Mesenchymal stem cell (in vitro differentiated cells and primary cell): ENCODE measurements at regions not wholly inside any gene's neighbourhood (a gene's known extent, or its start where the extent isn't known, plus 50 kb on each side); places are given as distances from the start of the nearest gene placed in this dataset.

Experiments
- DNase-seq: peaks from one replicate; pipeline ENCODE4 v3.0.0-alpha.2; 2013
- H2AFZ ChIP-seq: one replicate; pipeline ENCODE4 v1.6.1; 2013; ENCODE audit warnings: low read depth, mild to moderate bottlenecking, control low read depth, inconsistent platforms, low read length, moderate library complexity
- H2AK5ac ChIP-seq: 2 replicates; pipeline ENCODE4 v1.6.1; 2013; ENCODE audit warnings: low read length, moderate library complexity, mild to moderate bottlenecking, inconsistent platforms; ENCODE audit not compliant: severe bottlenecking
- H2BK120ac ChIP-seq: one replicate; pipeline ENCODE4 v1.6.1; 2013; ENCODE audit warnings: low read depth, mild to moderate bottlenecking, inconsistent platforms, low read length, moderate library complexity
- H2BK12ac ChIP-seq, 2 experiments: one replicate each; pipeline ENCODE4 v1.6.1; 2013; ENCODE audit warnings: inconsistent platforms in 2 of 2, low read length in 2 of 2, mild to moderate bottlenecking in 2 of 2, moderate library complexity in 2 of 2, control low read depth in 1 of 2
- H2BK15ac ChIP-seq: one replicate; pipeline ENCODE4 v1.6.1; 2013; ENCODE audit warnings: mild to moderate bottlenecking, low read depth, inconsistent platforms; ENCODE audit not compliant: poor library complexity, severe bottlenecking
- H2BK5ac ChIP-seq: 2 replicates; pipeline ENCODE4 v1.6.1; 2013; ENCODE audit warnings: low read depth, mild to moderate bottlenecking, low read length, control low read depth, inconsistent platforms; ENCODE audit not compliant: poor library complexity, severe bottlenecking
- H3K14ac ChIP-seq, 2 experiments: one replicate each; pipeline ENCODE4 v1.6.1; 2013; ENCODE audit warnings: inconsistent platforms in 2 of 2, low read length in 2 of 2, control low read depth in 1 of 2, mild to moderate bottlenecking in 1 of 2, moderate library complexity in 1 of 2
- H3K18ac ChIP-seq, 2 experiments: one replicate each; pipeline ENCODE4 v1.6.1; 2013; ENCODE audit warnings: inconsistent platforms in 2 of 2, low read length in 2 of 2, control low read depth in 1 of 2, low read depth in 1 of 2, mild to moderate bottlenecking in 1 of 2
- H3K23ac ChIP-seq, 2 experiments: one replicate each; pipeline ENCODE4 v1.6.1; 2013; ENCODE audit warnings: inconsistent platforms in 2 of 2, low read length in 2 of 2, mild to moderate bottlenecking in 2 of 2, moderate library complexity in 2 of 2, control low read depth in 1 of 2
- H3K27ac ChIP-seq: 2 replicates; pipeline ENCODE4 v1.5.1; 2013; ENCODE audit warnings: mild to moderate bottlenecking, moderate library complexity, low read length, control low read depth, inconsistent platforms; ENCODE audit not compliant: poor library complexity, severe bottlenecking
- H3K27me3 ChIP-seq, 2 experiments: 2 replicates each; pipeline versions ENCODE4 v1.6.1 to v1.7.0; 2013; ENCODE audit warnings: low read length in 2 of 2, mild to moderate bottlenecking in 2 of 2, moderate library complexity in 2 of 2, control low read depth in 1 of 2, inconsistent platforms in 1 of 2; ENCODE audit not compliant: control insufficient read depth in 1 of 2, insufficient read depth in 1 of 2
- H3K36me3 ChIP-seq, 2 experiments: 2 replicates each; pipeline versions ENCODE4 v1.6.1 to v1.7.0; 2013; ENCODE audit warnings: low read length in 2 of 2, control low read depth in 1 of 2, inconsistent platforms in 1 of 2, low read depth in 1 of 2, mild to moderate bottlenecking in 1 of 2; ENCODE audit not compliant: insufficient read depth in 2 of 2, control insufficient read depth in 1 of 2
- H3K4ac ChIP-seq, 2 experiments: one replicate each; pipeline ENCODE4 v1.6.1; 2013; ENCODE audit warnings: inconsistent platforms in 2 of 2, low read length in 2 of 2, mild to moderate bottlenecking in 2 of 2, moderate library complexity in 2 of 2, control low read depth in 1 of 2, low read depth in 1 of 2
- H3K4me1 ChIP-seq: 2 replicates; pipeline ENCODE4 v1.6.1; 2013; ENCODE audit warnings: low read depth, low read length, control low read depth; ENCODE audit not compliant: control insufficient read depth, insufficient read depth
- H3K4me2 ChIP-seq: 2 replicates; pipeline ENCODE4 v1.6.1; 2013; ENCODE audit warnings: low read length, mild to moderate bottlenecking, inconsistent platforms; ENCODE audit not compliant: poor library complexity, severe bottlenecking
- H3K4me3 ChIP-seq, 2 experiments: 2 replicates each; pipeline versions ENCODE4 v1.5.1 to v1.7.0; 2013; ENCODE audit warnings: low read length in 2 of 2, mild to moderate bottlenecking in 2 of 2, control low read depth in 1 of 2, low read depth in 1 of 2; ENCODE audit not compliant: insufficient read depth in 1 of 2
- H3K79me1 ChIP-seq: replicated peaks from 2 replicates; pipeline ENCODE4 v1.6.1; 2013; ENCODE audit warnings: mild to moderate bottlenecking, control low read depth, low read length, inconsistent platforms; ENCODE audit not compliant: poor library complexity, severe bottlenecking
- H3K9ac ChIP-seq: 2 replicates; pipeline ENCODE4 v1.7.0; 2013; ENCODE audit warnings: mild to moderate bottlenecking, low read length, moderate library complexity
- H3K9me3 ChIP-seq: 2 replicates; pipeline ENCODE4 v1.7.0; 2013; ENCODE audit warnings: mild to moderate bottlenecking, low read length; ENCODE audit not compliant: control insufficient read depth
- H4K8ac ChIP-seq: one replicate; pipeline ENCODE4 v1.6.1; 2013; ENCODE audit warnings: inconsistent platforms, mild to moderate bottlenecking, low read length, moderate library complexity
- H4K91ac ChIP-seq: one replicate; pipeline ENCODE4 v1.6.1; 2013; ENCODE audit warnings: mild to moderate bottlenecking, low read length, inconsistent platforms
- WGBS: methylation state at CpG from one replicate; pipeline ENCODE4 v1.1.7; 2013; ENCODE audit warnings: mixed read lengths; 5-methylcytosine and 5-hydroxymethylcytosine counted together

DNA sequence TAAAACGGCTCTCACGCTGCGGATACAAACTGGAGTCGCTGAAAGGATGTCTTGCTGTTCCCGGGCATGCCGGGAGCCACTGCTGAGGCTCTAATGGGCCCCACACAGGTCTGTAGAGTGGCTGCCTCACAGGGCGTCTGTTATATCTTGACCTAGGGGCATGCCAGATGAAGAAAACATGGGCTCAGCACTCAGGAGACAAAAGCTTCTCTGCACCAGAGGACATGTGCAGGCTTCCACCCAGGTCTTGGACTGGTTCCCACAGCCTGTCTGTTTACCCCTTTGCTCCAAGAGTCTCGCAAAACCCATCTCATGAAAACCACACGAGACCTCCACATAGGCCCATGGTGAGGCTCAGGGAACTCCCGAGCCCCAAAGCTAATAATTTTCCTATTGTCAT lies 134.2 kb downstream of the RPS29 start:
- Histone ChIP-seq H2BK5ac (no peak overlapping the region), H3K9me3 (peaks cover 19% of the 10 kb centered on the region), H2BK15ac (no peak overlapping the region), H3K23ac (no peak overlapping the region), H3K4me2 (no peak overlapping the region), H2BK12ac (no peak overlapping the region), H3K27ac (no peak overlapping the region), H3K9ac (no peak overlapping the region), H3K4ac (no peak overlapping the region), H2AFZ (no peak overlapping the region), H3K4me1 (no peaks in the 10 kb centered on the region), H2AK5ac (no peak overlapping the region), H3K4me3 (no peak overlapping the region), H3K14ac (no peak overlapping the region), H3K27me3 (peaks cover 0 to 3% of the 10 kb centered on the region in 2 experiments), H4K91ac (no peak overlapping the region), H3K79me1 (no peaks in the 10 kb centered on the region), H2BK120ac (no peak overlapping the region), H3K36me3 (no peaks in the 10 kb centered on the region), H3K18ac (no peak overlapping the region), H4K8ac (no peak overlapping the region)
- WGBS, result 86% methylated on average over 10 of the region's 10 CpGs
- DNase-seq, result no peak

DNA sequence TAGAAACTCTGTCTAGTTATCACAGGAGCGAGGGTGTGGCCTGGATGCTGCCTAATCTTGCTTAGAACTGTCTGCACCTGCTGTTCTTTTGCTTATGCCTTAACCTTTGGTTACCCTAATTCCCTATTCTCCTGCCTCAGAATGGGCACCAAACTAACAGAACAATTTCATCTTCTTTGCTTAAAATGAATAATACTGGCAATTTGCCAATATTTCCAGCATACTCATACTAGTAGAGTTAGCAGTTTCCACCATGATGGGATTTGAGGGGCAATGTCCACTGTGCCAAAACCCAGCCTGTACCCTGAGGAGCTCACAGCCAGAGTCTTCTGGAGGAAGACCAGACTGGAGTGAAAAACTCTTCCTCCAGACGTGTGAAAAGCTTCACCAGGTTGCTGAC lies 136.4 kb downstream of the RPS29 start:
- no peaks in the 10 kb centered on the region for H3K79me1 ChIP-seq
- no peak overlapping the region for H3K4me2 ChIP-seq
- H3K23ac ChIP-seq, result no peak overlapping the region
- H2BK15ac ChIP-seq, result no peak overlapping the region
- no peaks in the 10 kb centered on the region for H3K27me3 ChIP-seq
- no peak overlapping the region for H3K4ac ChIP-seq
- H3K36me3 ChIP-seq, result no peaks in the 10 kb centered on the region
- H4K8ac ChIP-seq, result no peak overlapping the region
- H3K18ac ChIP-seq, result no peak overlapping the region
- no peaks in the 10 kb centered on the region for H3K4me1 ChIP-seq
- no peak overlapping the region for H2AFZ ChIP-seq
- H3K14ac ChIP-seq, result no peak overlapping the region
- no peak overlapping the region for H2BK12ac ChIP-seq
- DNase-seq, result no peak
- no peak overlapping the region for H3K4me3 ChIP-seq
- H4K91ac ChIP-seq, result no peak overlapping the region
- 78% methylated on average over 2 of the region's 2 CpGs for WGBS
- no peak overlapping the region for H2BK120ac ChIP-seq
- peaks cover 19% of the 10 kb centered on the region for H3K9me3 ChIP-seq
- H3K27ac ChIP-seq, result no peak overlapping the region
- no peak overlapping the region for H2BK5ac ChIP-seq
- no peak overlapping the region for H3K9ac ChIP-seq
- no peak overlapping the region for H2AK5ac ChIP-seq

DNA sequence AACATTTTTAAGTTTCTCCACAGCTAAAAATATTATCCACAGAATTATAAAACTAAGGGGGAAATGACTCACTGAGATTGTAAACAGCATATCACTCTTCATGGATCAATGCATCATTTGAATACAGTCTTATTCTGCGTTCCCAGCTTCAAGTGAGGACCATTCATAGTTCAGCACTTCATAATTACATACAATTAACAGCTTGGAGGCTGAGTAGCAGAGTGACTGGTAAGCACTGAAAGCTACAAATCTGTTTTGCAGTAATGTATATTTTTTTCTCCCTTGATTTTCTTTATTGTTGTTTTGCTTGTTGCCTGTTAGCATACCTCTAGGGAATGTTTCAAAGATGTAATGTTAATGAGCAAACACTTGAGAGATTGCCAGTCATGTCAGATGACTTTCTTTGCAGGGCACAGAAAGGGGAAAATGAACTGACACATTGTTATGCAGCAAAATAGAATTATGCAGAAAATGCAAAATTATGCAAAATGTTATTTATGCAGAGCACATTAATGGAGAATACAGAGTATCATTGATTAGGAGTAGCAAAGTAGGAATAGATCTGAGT lies 138.6 kb downstream of the RPS29 start:
- Histone ChIP-seq H3K36me3 (no peaks in the 10 kb centered on the region), H3K9ac (no peak overlapping the region), H3K27ac (no peak overlapping the region), H2BK120ac (no peak overlapping the region), H3K79me1 (no peaks in the 10 kb centered on the region), H2BK5ac (no peak overlapping the region), H3K4ac (no peak overlapping the region), H2BK15ac (no peak overlapping the region), H3K4me2 (no peak overlapping the region), H2AK5ac (no peak overlapping the region), H3K4me1 (no peaks in the 10 kb centered on the region), H4K8ac (no peak overlapping the region), H3K9me3 (peaks cover 19% of the 10 kb centered on the region), H3K23ac (no peak overlapping the region), H3K4me3 (no peak overlapping the region), H3K14ac (no peak overlapping the region), H2AFZ (no peak overlapping the region), H2BK12ac (no peak overlapping the region), H3K18ac (no peak overlapping the region), H4K91ac (no peak overlapping the region), H3K27me3 (no peaks in the 10 kb centered on the region)
- DNase-seq, result no peak
- 67% methylated on average over 1 of the region's 1 CpG for WGBS

DNA sequence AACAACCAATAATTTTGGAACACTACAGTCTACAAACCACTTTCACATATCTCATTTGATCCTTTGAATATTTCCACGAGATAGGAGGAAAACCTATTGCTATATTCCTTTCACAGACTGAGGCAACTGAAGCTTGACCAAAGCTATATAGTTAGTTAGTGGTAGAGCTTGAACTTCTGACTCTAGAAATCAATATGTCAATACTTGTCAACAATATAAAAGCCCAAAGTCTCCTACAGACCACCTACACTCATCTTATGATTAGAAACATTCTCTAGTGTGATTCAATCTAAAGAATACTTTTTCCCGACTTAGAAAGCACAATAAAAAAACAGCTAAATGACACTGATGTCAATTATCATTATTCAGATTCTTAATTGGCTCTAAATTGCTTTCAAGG lies 139.4 kb downstream of the RPS29 start:
- Histone ChIP-seq H3K79me1 (no peaks in the 10 kb centered on the region), H2BK120ac (no peak overlapping the region), H2BK12ac (no peak overlapping the region), H3K27ac (no peak overlapping the region), H4K91ac (no peak overlapping the region), H3K4ac (no peak overlapping the region), H3K23ac (no peak overlapping the region), H2BK15ac (no peak overlapping the region), H2BK5ac (no peak overlapping the region), H3K4me3 (no peak overlapping the region), H3K14ac (no peak overlapping the region), H3K27me3 (no peaks in the 10 kb centered on the region), H2AK5ac (no peak overlapping the region), H4K8ac (no peak overlapping the region), H2AFZ (no peak overlapping the region), H3K4me1 (no peaks in the 10 kb centered on the region), H3K18ac (no peak overlapping the region), H3K4me2 (no peak overlapping the region), H3K36me3 (no peaks in the 10 kb centered on the region), H3K9ac (peak overlapping the region; percentile 5), H3K9me3 (peaks cover 19% of the 10 kb centered on the region)
- WGBS, result 86% methylated on average over 1 of the region's 2 CpGs
- no peak for DNase-seq
